ENCODE measurements at regions not wholly inside any gene's neighbourhood (a gene's known extent, or its start where the extent isn't known, plus 50 kb on each side); places are given as distances from the start of the nearest gene placed in this dataset.

DNA sequence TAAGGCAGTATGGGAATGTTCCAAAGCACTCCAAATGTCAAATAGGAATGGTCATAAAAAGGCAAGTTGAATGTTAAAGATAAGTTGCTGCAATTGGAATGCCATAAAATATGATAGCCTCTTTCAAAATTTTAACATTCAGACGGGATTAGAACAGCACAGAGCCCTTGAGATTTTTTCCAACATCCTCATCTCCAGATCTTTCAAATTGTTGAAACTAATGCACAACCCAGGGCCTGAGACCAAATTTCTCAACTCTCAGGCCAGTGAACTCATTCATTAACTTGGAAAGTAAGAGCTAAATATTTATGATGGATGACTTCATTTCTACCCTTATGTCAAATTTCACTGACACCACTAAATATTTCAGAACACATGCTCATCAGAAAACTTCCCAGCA is 346.5 kb upstream of the XYLT1 start:
- Mint-ChIP-seq H3K27me3 (ENCODE audit: low read depth) (no peaks in the 10 kb centered on the region), H3K9me3 (ENCODE audit: low read depth) (peaks cover 31% of the 10 kb centered on the region), H3K36me3 (ENCODE audit: low read depth) (no peaks in the 10 kb centered on the region), H3K4me3 (ENCODE audit: unreplicated experiment) (no peak overlapping the region), H3K27ac (ENCODE audit: unreplicated experiment) (no peak overlapping the region), H3K4me1 (ENCODE audit: low read depth) (no peaks in the 10 kb centered on the region)
- DNase-seq (ENCODE audit: low spot score): no peak
- TF ChIP-seq, protein P1, sequence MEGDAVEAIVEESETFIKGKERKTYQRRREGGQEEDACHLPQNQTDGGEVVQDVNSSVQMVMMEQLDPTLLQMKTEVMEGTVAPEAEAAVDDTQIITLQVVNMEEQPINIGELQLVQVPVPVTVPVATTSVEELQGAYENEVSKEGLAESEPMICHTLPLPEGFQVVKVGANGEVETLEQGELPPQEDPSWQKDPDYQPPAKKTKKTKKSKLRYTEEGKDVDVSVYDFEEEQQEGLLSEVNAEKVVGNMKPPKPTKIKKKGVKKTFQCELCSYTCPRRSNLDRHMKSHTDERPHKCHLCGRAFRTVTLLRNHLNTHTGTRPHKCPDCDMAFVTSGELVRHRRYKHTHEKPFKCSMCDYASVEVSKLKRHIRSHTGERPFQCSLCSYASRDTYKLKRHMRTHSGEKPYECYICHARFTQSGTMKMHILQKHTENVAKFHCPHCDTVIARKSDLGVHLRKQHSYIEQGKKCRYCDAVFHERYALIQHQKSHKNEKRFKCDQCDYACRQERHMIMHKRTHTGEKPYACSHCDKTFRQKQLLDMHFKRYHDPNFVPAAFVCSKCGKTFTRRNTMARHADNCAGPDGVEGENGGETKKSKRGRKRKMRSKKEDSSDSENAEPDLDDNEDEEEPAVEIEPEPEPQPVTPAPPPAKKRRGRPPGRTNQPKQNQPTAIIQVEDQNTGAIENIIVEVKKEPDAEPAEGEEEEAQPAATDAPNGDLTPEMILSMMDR (IDR thresholded peaks at IDR 0.05): no peak

DNA sequence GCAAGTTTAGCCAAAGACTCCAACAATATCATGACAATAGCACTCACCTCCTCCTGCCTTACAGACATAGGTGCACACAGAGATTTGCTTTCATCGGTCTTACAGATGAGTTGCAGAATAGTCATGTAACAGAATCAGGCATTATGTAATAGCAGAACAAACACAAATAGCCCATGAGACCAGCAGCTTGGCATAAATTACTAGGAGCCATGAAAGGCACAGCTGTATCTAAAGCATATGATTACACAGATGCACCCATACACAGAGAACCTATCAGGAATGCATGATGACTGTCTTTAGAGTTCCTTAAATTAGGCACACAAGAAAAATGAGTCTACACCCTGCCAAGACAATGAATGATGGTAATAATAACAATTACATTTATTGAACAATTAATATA is 342.0 kb upstream of the XYLT1 start:
- Mint-ChIP-seq H3K27me3 (ENCODE audit: low read depth) (no peaks in the 10 kb centered on the region), H3K4me1 (ENCODE audit: low read depth) (no peaks in the 10 kb centered on the region), H3K27ac (ENCODE audit: unreplicated experiment) (no peak overlapping the region), H3K36me3 (ENCODE audit: low read depth) (no peaks in the 10 kb centered on the region), H3K4me3 (ENCODE audit: unreplicated experiment) (no peak overlapping the region), H3K9me3 (ENCODE audit: low read depth) (peaks cover 30% of the 10 kb centered on the region)
- DNase-seq (ENCODE audit: low spot score): no peak
- TF ChIP-seq, protein P1 (IDR thresholded peaks at IDR 0.05): no peak

GRCh38 chr16:17804857-17805256 is 334.1 kb upstream of the XYLT1 start:
- Mint-ChIP-seq H3K4me3 (ENCODE audit: unreplicated experiment) (no peak overlapping the region), H3K27ac (ENCODE audit: unreplicated experiment) (no peak overlapping the region), H3K27me3 (ENCODE audit: low read depth) (no peaks in the 10 kb centered on the region), H3K9me3 (ENCODE audit: low read depth) (peaks cover 16% of the 10 kb centered on the region), H3K4me1 (ENCODE audit: low read depth) (no peaks in the 10 kb centered on the region), H3K36me3 (ENCODE audit: low read depth) (no peaks in the 10 kb centered on the region)
- TF ChIP-seq, protein P1 (IDR thresholded peaks at IDR 0.05): no peak
- DNase-seq (ENCODE audit: low spot score): no peak

GRCh38 chr16:17803625-17804410 is 333.1 kb upstream of the XYLT1 start:
- TF ChIP-seq, protein P1 (IDR thresholded peaks at IDR 0.05): no peak
- Mint-ChIP-seq H3K9me3 (ENCODE audit: low read depth) (peaks cover 14% of the 10 kb centered on the region), H3K4me1 (ENCODE audit: low read depth) (no peaks in the 10 kb centered on the region), H3K27ac (ENCODE audit: unreplicated experiment) (no peak overlapping the region), H3K4me3 (ENCODE audit: unreplicated experiment) (no peak overlapping the region), H3K27me3 (ENCODE audit: low read depth) (no peaks in the 10 kb centered on the region), H3K36me3 (ENCODE audit: low read depth) (no peaks in the 10 kb centered on the region)
- DNase-seq (ENCODE audit: low spot score): no peak

GRCh38 chr16:17802571-17802970 is 331.8 kb upstream of the XYLT1 start:
- no peak for DNase-seq (ENCODE audit: low spot score)
- H3K27ac Mint-ChIP-seq (ENCODE audit: unreplicated experiment): no peak overlapping the region
- no peaks in the 10 kb centered on the region for H3K27me3 Mint-ChIP-seq (ENCODE audit: low read depth)
- H3K36me3 Mint-ChIP-seq (ENCODE audit: low read depth): no peaks in the 10 kb centered on the region
- no peak overlapping the region for H3K4me3 Mint-ChIP-seq (ENCODE audit: unreplicated experiment)
- TF ChIP-seq, protein P1 (IDR thresholded peaks at IDR 0.05): no peak
- H3K4me1 Mint-ChIP-seq (ENCODE audit: low read depth): no peaks in the 10 kb centered on the region
- peaks cover 11% of the 10 kb centered on the region for H3K9me3 Mint-ChIP-seq (ENCODE audit: low read depth)
